GM12878 (cell line): ENCODE measurements at regions not wholly inside any gene's neighbourhood (a gene's known extent, or its start where the extent isn't known, plus 50 kb on each side); places are given as distances from the start of the nearest gene placed in this dataset.

Experiments used
- CBX5 ChIP-seq: sonication (generic); IDR thresholded peaks from 2 replicates; pipeline ENCODE4 v1.6.1; 2016; ENCODE audit warnings: low read depth, moderate library complexity, mild to moderate bottlenecking, inconsistent platforms
- GABPA ChIP-seq: IDR thresholded peaks from 2 replicates; pipeline ENCODE4 v1.6.1; 2014; ENCODE audit warnings: antibody characterized with exemption, low read depth, mild to moderate bottlenecking, inconsistent platforms
- POLR2A ChIP-seq: IDR thresholded peaks from 2 replicates; pipeline ENCODE4 v1.6.1; 2011; ENCODE audit warnings: low read depth, mild to moderate bottlenecking, low read length
- POLR2AphosphoS5 ChIP-seq: IDR thresholded peaks from 2 replicates; pipeline ENCODE4 v1.6.1; 2011; ENCODE audit warnings: mild to moderate bottlenecking, low read length, inconsistent platforms
- RFX5 ChIP-seq: IDR thresholded peaks from 2 replicates; pipeline ENCODE4 v1.6.1; 2011; ENCODE audit warnings: low read depth, low read length, improper control_type of control experiment
- ZNF24 ChIP-seq: fragments of 450-650 bp; IDR thresholded peaks from 2 replicates; pipeline ENCODE4 v1.6.1; 2017; ENCODE audit warnings: antibody characterized with exemption, mild to moderate bottlenecking
- TF ChIP-seq, protein P1 (sequence below), 3 experiments: IDR thresholded peaks in 2 of 3; conservative IDR thresholded peaks in 1 of 3; 2 replicates each; pipeline ENCODE4 v1.5.1; 2011; ENCODE audit warnings: low read depth in 3 of 3, low read length in 3 of 3, mild to moderate bottlenecking in 3 of 3, control low read depth in 2 of 3, moderate library complexity in 2 of 3, inconsistent platforms in 1 of 3, mixed read lengths in 1 of 3; ENCODE audit not compliant: control insufficient read depth in 2 of 3, insufficient read depth in 1 of 3; ENCODE audit errors: extremely low read depth in 1 of 3
- TF ChIP-seq, protein P2 (sequence below): IDR thresholded peaks from 2 replicates; pipeline ENCODE4 v1.6.1; 2012; ENCODE audit warnings: improper control_type of control experiment, low read depth, low read length; ENCODE audit not compliant: insufficient replicate concordance
- TF ChIP-seq, protein P3 (sequence below): fragments of 450-650 bp; formaldehyde crosslinking; IDR thresholded peaks from 2 replicates; pipeline ENCODE4 v1.5.0; 2022; ENCODE audit warnings: mild to moderate bottlenecking, missing genetic modification characterization
- TF ChIP-seq, protein P4 (sequence below): IDR thresholded peaks from 2 replicates; pipeline ENCODE4 v1.6.1; 2012; ENCODE audit warnings: mild to moderate bottlenecking, low read depth, low read length

DNA sequence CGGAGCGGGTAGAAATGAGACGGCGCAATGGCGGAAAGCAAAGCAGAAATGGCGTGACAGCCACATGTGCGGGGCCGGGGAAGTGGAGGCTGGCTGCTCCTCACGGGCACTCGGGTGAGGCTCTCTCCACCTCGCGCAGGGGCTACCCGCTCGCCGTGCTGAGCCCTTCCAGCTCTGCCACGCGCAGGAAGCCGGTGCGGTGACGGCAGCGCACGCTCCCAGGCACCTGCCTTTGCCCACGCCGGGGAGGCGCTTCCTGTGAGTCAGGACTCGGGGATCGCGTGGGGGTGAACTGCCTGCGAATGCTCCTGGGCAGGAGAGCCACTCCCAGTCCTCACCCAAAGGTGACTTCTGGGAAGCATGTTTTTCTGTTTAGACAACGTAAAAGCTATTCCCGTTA lies 431.2 kb downstream of the GLRX3 start:
- TF ChIP-seq POLR2A: no peak
- TF ChIP-seq POLR2AphosphoS5: no peak
- TF ChIP-seq CBX5: no peak
- TF ChIP-seq, protein P1, sequence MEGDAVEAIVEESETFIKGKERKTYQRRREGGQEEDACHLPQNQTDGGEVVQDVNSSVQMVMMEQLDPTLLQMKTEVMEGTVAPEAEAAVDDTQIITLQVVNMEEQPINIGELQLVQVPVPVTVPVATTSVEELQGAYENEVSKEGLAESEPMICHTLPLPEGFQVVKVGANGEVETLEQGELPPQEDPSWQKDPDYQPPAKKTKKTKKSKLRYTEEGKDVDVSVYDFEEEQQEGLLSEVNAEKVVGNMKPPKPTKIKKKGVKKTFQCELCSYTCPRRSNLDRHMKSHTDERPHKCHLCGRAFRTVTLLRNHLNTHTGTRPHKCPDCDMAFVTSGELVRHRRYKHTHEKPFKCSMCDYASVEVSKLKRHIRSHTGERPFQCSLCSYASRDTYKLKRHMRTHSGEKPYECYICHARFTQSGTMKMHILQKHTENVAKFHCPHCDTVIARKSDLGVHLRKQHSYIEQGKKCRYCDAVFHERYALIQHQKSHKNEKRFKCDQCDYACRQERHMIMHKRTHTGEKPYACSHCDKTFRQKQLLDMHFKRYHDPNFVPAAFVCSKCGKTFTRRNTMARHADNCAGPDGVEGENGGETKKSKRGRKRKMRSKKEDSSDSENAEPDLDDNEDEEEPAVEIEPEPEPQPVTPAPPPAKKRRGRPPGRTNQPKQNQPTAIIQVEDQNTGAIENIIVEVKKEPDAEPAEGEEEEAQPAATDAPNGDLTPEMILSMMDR (IDR thresholded peaks at IDR 0.05 in 2 of 3, conservative IDR thresholded peaks at IDR 0.05 in 1 of 3; ENCODE audit: control insufficient read depth in 2 of 3, extremely low read depth in 1 of 3, insufficient read depth in 1 of 3, low read depth in 3 of 3, low read length in 3 of 3): no peak
- no peak for TF ChIP-seq GABPA
- TF ChIP-seq, protein P2, sequence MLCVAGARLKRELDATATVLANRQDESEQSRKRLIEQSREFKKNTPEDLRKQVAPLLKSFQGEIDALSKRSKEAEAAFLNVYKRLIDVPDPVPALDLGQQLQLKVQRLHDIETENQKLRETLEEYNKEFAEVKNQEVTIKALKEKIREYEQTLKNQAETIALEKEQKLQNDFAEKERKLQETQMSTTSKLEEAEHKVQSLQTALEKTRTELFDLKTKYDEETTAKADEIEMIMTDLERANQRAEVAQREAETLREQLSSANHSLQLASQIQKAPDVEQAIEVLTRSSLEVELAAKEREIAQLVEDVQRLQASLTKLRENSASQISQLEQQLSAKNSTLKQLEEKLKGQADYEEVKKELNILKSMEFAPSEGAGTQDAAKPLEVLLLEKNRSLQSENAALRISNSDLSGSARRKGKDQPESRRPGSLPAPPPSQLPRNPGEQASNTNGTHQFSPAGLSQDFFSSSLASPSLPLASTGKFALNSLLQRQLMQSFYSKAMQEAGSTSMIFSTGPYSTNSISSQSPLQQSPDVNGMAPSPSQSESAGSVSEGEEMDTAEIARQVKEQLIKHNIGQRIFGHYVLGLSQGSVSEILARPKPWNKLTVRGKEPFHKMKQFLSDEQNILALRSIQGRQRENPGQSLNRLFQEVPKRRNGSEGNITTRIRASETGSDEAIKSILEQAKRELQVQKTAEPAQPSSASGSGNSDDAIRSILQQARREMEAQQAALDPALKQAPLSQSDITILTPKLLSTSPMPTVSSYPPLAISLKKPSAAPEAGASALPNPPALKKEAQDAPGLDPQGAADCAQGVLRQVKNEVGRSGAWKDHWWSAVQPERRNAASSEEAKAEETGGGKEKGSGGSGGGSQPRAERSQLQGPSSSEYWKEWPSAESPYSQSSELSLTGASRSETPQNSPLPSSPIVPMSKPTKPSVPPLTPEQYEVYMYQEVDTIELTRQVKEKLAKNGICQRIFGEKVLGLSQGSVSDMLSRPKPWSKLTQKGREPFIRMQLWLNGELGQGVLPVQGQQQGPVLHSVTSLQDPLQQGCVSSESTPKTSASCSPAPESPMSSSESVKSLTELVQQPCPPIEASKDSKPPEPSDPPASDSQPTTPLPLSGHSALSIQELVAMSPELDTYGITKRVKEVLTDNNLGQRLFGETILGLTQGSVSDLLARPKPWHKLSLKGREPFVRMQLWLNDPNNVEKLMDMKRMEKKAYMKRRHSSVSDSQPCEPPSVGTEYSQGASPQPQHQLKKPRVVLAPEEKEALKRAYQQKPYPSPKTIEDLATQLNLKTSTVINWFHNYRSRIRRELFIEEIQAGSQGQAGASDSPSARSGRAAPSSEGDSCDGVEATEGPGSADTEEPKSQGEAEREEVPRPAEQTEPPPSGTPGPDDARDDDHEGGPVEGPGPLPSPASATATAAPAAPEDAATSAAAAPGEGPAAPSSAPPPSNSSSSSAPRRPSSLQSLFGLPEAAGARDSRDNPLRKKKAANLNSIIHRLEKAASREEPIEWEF: no peak
- TF ChIP-seq, protein P3, sequence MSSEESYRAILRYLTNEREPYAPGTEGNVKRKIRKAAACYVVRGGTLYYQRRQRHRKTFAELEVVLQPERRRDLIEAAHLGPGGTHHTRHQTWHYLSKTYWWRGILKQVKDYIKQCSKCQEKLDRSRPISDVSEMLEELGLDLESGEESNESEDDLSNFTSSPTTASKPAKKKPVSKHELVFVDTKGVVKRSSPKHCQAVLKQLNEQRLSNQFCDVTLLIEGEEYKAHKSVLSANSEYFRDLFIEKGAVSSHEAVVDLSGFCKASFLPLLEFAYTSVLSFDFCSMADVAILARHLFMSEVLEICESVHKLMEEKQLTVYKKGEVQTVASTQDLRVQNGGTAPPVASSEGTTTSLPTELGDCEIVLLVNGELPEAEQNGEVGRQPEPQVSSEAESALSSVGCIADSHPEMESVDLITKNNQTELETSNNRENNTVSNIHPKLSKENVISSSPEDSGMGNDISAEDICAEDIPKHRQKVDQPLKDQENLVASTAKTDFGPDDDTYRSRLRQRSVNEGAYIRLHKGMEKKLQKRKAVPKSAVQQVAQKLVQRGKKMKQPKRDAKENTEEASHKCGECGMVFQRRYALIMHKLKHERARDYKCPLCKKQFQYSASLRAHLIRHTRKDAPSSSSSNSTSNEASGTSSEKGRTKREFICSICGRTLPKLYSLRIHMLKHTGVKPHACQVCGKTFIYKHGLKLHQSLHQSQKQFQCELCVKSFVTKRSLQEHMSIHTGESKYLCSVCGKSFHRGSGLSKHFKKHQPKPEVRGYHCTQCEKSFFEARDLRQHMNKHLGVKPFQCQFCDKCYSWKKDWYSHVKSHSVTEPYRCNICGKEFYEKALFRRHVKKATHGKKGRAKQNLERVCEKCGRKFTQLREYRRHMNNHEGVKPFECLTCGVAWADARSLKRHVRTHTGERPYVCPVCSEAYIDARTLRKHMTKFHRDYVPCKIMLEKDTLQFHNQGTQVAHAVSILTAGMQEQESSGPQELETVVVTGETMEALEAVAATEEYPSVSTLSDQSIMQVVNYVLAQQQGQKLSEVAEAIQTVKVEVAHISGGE (CRISPR knock-in tag): no peak
- no peak for TF ChIP-seq ZNF24
- TF ChIP-seq, protein P4, sequence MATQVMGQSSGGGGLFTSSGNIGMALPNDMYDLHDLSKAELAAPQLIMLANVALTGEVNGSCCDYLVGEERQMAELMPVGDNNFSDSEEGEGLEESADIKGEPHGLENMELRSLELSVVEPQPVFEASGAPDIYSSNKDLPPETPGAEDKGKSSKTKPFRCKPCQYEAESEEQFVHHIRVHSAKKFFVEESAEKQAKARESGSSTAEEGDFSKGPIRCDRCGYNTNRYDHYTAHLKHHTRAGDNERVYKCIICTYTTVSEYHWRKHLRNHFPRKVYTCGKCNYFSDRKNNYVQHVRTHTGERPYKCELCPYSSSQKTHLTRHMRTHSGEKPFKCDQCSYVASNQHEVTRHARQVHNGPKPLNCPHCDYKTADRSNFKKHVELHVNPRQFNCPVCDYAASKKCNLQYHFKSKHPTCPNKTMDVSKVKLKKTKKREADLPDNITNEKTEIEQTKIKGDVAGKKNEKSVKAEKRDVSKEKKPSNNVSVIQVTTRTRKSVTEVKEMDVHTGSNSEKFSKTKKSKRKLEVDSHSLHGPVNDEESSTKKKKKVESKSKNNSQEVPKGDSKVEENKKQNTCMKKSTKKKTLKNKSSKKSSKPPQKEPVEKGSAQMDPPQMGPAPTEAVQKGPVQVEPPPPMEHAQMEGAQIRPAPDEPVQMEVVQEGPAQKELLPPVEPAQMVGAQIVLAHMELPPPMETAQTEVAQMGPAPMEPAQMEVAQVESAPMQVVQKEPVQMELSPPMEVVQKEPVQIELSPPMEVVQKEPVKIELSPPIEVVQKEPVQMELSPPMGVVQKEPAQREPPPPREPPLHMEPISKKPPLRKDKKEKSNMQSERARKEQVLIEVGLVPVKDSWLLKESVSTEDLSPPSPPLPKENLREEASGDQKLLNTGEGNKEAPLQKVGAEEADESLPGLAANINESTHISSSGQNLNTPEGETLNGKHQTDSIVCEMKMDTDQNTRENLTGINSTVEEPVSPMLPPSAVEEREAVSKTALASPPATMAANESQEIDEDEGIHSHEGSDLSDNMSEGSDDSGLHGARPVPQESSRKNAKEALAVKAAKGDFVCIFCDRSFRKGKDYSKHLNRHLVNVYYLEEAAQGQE: no peak
- TF ChIP-seq RFX5: no peak
